ENCODE measurements at regions not wholly inside any gene's neighbourhood (a gene's known extent, or its start where the extent isn't known, plus 50 kb on each side); places are given as distances from the start of the nearest gene placed in this dataset.

DNA sequence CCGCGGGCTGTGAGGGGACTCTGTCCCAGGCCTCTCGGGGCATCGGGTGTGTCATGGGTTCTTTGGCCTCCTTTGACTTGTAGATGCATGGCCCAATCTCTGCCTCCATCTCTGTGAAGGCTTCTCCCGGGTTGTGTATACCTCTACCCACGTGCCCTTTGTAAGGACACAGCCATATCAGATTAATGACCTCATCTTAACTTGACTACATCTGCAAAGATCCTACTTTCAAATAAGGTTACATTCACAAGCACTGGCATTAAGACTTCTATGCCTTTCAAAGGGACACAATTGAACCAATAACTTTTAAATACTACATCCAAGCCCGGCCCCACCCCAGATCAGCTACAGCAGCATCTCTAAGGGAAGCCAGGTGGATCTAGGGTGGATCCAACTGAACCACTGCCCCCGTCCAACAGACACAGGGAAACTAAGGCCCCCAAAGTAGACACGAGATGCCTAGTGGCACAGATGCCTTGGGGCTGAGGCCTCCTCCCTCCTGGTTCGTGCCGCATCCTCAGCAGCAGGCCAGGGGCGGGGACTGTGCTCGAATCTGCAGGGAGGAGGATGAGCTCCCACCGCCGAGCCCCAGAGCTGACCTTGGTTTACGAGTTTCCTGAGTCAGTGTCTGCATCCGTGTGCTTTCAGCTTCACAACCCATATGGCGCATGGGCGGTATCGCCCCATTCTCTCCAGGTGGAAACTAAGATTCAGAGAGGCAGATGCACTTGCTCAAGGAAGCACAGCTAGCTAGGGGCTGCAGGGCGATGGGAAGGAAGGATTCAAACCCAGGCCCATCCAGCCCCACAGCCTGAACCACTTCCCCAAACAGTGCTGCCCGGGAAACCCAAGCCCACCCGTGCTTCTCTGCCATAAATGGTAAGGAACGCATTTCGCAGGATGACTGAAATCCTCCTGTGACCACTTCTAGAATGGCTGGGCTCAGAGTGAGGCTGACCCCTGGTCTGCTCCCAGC, 353.3 kb downstream of the C16orf95 start:
- DNase-seq: no peak

DNA sequence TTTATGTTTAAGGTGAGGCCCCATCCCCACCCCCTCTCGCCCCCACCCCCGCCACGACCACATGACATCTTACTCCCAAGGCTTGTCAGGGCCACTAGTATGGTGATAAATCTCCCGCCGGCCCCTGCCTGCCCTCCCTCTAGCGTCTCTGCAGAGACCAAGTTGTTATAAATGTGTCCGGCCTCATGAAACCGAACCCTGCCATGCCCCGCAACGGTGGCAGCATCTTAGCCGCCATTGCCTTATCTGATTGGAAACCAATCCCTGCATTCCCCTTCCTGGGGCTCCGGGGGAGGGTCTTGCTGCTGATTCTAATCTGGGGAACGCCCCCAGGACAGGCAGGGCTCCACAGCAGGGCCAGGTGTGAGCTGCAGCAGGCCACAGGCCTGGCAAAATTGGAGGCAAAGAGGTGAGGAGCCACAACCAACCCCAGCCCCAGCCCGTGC, 352.4 kb downstream of the C16orf95 start:
- no peak for DNase-seq

DNA sequence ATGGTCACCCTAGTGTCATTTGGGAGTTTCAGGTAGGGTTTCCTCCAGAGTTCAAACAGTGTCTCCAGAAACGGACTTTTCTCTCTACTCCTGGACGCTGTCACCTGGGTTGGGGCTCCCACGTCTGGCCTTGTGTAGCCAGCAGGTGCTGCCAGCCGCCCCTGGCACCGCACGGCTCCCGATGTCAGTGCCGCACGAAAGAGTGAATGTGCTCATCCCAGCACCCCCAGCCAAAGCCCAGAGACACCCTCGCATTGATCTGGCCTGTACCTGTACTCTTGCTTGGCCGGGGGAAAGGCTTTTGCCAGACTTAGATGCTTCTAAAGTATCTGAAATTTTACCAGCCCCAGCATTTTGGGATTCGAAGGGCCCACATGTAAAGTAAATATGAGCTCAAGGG, 351.9 kb downstream of the C16orf95 start:
- DNase-seq: no peak

DNA sequence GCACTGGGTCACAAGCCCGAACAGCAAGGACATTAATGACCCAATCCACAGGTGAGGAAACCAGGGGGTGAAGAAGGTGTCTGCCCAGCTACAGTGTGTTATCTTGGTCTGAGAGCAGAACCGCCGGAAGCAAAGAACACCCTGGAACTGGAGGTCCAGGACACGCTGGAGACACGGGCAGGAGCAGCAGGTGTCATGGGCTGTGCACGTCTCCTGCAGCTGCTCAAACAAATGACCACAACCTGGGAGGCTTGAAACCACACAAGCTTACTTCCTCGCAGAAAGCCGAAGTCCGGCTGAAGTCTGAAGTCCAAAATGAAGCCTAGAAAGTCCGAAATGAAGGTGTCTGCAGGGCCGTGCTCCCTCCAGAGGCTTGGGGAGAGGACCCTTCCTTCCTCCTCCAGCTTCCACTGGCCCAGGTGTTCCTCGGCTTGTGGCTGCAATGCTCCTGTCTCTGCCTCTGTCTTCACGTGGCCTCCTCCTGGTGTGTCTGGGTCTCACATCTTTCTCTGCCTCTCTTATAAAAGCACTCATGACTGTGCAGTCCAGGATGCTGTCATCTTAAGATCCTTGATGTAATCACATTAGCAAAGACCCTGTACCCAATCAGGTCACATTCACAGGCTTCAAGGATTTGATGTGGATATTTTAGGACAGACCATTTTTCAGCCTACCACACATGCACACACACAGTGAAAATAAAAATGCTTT, 351.2 kb downstream of the C16orf95 start:
- no peak for DNase-seq

DNA sequence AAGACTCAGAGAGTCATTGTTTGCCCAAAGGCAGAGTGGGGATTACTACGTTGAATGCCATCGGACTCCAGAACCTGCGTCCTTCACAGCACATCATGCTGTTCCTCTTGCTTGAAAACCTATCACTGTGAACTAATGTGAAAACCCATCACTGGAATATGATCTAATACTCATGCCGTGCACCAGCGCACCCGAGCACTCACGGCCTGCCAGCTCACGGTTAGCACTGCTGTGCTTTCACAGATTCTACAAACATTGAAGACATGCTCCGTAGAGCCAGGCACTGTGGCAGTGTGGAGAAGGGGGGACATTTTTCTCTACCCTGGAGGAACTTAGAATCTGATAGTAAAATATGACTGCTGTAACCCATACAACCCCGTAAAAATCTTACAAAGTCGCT, 350.4 kb downstream of the C16orf95 start:
- no peak for DNase-seq

DNA sequence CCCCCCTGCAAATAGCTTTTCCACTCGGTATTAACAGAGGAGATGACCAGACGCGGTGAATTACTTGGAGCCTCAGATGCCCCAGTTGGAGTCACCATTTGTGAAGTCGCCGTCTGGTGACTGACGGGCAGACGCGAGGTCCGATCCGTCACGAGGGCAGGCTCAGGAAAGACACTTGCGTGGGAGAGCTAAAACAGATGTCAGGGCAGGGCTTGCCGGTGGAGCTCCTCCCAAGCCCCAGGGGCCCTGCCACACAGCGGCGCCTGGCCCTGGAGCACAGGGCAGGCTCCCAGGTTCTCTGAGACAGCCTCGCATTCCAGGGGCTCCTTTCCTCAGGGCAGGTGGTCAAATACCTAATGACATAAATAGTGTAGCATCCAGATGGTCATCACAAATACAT, 348.3 kb downstream of the C16orf95 start:
- no peak for DNase-seq

DNA sequence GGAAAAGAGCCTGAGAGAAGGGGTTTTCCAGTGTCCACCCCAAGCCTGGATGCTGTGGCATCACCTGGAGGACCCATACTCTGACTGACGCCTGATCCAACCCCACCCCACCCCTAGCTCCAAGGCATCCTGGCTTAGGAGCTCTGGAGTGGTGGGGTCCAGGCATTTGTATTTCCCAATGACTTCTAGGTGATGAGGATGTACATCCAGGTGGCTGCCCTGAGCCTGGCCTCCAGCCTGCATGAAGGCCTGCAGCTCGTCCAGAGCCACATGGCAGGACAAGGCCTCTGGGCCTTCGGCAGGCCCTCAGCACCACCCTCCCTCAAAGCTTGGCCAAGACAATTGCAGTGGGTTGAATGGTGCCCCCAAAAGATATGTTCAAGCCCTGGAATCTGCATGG, 347.5 kb downstream of the C16orf95 start:
- no peak for DNase-seq

DNA sequence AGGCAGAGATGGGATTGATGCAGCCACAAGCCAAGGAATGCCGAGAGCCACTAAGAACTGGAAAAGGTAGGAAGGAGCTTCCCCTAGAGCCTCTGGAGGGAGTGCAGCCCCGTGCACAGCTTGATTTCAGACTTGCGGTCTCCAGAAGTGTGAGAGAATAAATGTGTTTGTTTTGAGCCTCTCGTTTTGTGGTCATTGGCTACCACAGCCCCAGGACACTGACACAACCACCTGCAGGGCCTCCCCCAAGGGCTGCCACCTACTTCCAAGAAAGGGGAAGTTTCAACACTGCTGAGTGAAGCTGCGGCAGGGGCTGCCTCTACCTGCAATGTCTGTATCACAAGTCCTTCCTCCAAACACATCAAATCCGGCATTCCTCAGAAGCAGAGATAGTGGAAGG, 346.9 kb downstream of the C16orf95 start:
- no peak for DNase-seq

DNA sequence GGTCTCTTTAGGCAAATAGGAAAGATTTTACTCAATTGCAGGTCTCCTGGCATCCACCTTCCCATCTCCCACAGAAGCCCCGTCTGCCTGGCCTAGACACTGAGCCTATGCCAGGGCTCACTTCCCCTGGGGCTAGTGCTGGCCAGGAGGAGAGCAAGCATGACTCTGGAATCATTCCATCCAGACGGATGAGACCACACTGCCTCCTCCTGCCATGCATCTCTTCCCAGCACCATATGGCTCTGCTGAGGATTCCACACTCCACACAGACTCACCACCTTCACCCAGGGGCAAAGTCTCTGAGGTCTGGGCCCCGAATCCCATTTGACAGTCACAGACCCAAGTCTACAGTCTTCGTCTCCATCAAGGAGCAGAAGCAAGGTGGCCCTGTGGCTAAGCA, 346.5 kb downstream of the C16orf95 start:
- no peak for DNase-seq

DNA sequence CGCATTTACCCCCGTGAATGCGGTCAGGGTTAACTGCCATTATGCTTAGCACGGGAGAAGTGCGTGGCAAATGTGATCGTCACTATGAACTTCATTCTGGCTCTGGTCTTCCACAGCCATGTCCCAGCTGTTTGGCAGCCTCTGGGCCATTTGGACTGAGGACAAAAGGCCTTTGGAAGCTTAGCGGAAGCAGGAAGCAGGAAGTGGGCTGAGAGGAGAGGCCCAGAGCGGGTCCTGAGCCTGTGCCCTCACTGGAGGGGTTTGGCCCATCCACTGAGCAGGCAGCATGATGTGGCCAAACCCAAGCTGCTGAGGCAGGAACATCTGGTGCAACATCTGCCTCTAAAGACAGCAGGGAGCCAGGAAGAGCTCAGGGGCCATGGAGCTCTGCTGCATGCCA, 345.9 kb downstream of the C16orf95 start:
- no peak for DNase-seq

DNA sequence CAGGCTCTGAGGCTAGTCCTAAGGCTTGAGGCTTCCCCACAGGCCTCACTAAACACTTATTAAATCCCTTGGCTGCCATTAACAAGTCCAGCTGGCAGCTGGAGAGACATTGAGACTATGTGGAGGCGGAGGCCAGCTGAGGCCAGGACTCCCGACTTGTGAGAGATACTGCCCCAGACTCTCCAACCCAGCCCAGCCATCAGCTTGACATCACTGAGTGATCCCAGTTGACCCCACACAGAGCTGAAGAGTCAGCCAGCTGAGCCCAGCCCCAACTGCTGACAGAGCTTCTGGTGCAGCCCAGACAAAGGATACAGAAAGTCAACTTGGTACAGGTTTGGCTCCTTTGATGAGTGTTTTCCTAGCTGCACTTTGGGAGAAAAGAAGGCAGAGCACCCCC, 343.1 kb downstream of the C16orf95 start:
- no peak for DNase-seq

DNA sequence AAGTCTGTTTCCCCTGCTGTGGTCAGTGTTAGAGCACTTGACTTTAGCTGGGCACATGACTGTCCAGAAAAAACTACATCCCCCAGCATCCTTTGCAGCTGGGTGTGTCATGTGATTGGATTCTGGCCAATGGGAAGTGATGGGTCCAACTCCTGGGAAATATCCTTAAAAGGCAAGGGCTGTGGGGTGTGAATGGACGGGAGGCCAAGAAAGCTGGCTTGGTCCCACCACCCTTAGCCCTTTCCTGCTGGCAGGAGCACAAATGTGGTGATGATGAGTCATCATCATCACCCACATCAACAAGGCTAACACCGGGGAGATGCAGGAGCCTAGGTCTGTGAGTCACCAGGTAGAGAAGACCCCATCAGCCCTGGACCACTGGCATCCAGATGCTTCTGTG, 341.7 kb downstream of the C16orf95 start:
- peak; percentile 96 for DNase-seq

DNA sequence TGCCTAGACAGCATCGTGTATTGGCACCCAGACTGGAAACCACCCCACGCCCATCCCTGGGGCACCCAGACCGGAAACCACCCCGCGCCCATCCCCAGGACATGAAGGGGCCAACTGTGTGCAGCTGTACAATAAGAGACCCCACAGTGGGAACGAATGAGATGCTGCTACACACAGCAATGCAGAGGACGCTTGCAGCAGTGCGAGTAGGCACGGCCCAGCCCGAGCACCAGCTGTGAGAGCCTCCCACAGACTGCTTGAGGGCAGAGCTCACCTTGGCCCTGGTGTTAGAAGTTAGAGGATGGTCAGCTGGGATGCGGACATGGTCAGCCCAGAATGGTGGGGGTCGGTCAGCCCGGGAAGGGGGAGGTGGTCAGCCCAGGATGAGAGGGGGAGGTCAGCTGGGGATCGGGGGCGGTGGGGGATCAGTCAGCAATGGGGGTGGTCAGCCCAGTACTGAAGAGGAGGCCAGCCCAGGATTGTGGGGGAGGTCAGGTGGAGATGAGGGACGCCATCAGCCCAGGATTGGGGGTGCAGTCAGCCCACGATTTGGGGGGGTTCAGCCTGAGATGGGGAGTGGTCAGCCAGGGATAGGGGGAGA, 340.0 kb downstream of the C16orf95 start:
- no peak for DNase-seq

DNA sequence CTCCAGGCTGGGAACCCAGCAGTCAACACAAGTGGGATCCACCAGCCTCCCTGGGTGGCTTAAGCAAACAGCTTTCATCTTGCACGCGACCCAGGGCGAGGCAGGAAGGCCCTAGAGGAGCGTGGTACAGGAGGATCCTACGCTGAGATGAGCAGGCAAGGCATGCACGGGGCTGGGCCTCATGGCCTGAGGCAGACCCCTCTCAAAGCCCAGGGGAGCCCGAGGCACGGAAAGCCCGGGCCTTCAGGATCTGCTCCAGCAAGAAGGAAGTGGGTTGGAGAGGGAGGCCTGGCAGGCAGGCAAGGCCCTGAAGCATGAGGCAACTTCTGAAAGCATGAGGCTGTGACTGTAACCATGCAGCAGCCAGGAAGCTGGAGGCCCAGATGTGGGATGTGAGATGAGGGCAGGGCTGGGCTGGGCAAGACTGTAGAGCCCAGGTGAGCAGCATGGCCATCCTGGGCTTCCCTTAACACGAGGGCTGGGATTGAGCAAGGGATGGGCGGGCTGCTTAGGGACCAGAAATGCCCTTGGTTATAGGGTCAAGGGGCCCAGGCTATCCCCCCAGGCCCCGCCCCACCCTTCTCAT, 338.7 kb downstream of the C16orf95 start:
- no peak for DNase-seq

DNA sequence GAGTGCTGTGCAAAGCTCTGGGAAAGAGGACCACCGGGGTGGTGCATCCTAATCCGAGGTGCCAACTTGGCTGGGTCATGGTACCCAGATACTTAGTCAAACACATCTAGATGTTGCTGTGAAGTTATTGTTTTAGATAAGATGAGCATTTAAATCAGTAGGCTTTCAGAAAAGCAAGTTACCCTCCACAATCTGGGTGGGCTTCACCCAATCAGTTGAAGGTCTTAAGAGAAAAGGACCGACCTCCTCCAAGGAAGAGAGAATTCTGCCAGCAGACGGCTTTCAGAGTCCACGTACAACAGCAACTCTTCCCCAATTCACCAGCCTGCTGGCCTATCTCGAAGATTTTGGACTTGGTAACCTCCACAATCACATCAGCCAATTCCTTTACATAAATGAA, 338.1 kb downstream of the C16orf95 start:
- no peak for DNase-seq

DNA sequence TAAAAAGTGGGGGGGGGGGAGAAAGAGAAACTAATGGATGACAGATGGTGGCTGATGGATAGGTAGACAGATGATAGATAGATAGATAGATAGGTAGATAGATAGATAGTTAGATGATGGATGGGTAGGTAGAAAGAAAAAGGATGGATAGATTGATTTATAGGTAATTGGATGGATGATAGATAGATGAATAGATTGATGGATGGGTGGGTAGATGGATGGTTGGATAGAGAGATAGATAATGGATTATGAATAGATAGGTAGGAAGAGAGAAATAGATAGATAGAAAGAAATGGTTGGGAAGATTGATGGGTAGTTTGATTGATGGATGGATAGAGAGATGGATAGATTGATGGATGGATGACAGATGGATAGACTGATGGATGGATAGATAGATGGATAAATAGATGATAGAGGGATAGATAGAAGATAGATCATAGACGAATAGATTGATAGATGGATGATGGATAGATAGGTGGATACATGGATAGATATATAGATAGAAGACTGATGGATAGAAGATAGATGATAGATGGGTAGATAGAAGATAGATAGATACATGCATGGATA, 337.1 kb downstream of the C16orf95 start:
- DNase-seq: no peak

DNA sequence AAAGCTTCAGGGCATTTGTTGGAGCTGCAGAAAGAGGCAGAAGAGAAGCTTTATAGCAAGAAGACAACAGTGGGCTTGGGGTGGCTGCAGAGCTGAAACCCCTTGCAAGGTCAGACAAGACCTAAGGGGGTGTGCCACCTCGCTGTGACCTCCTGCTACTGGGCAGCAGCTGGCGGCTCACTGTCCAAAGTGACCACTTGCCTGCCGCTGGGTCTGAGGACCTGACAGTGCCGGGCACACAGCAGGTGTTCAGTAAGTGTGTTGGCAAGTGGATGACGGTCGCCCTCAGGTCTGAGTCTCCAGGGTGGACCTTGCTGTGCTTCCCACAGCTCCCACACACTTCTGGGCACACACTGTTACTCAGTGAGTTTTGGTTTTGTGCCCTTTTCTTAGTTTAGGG, 336.5 kb downstream of the C16orf95 start:
- no peak for DNase-seq

DNA sequence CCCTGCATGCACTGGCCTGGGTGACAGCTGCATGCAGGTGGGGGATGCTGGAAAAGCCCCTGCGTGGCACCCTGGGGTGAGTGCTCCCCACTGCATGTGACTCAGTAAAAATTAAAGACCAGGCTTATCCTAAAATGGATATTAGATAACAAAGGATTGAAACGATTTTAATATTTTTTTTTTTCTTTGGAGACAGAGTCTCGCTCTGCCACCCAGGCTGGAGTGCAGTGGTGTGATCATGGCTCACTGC, 334.9 kb downstream of the C16orf95 start:
- no peak for DNase-seq

DNA sequence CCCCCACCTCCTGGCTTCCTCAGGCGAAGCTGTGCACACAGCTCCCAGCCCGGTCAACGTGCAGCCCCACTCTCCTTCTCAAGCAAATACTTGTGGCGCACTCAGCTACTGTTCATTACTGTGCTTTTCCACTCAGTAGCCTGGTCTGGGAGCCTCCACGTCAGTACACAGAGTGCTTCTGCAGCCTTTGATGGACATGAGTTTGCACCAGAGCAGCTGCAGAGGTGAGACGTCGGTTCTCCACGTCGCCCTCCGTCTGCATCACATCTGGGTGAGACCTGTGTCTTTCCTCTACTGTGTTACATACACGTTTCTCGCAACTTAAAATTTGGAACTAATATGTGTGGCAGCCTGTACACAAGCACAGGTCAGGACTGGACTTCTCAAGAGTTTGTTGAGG, 334.3 kb downstream of the C16orf95 start:
- no peak for DNase-seq

DNA sequence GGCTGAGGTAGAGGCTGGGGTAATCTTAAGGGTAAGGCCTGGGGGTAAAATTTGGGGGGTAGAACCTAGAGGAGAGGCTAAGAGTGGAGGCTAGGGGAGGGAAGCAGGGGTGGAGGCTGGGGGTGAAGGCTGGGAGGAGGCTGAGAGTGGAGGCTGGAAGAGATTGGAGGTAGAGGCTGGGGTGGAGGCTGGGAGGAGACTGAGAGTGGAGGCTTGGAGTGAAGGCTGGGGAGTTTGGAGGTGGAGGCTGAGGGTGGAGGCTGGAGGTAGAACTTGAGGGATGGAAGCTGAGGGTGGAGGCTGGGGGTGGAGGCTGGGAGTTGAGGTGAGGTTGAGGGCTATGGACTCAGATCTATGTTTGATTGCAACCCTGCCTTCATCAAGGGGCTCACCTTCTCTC, 333.6 kb downstream of the C16orf95 start:
- no peak for DNase-seq

DNA sequence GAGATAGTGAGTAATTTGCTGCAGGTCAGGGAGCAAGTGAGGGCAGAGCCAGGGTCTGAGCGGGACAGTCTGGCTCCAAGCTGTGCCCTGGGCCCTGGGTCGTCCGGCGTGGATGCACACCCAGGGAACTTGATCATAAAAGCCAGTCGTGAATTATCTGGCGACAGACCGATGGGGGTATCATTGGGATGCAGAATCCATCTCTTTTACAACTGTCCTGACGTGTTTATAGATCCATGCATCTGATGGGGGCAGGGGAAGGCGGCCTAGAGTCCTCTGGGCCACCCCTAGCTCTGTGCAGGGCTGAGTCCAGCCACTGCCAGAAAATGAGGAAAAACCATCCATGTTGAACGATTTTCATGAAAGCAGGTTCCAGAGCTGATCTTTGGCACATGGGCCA, 332.8 kb downstream of the C16orf95 start:
- DNase-seq: no peak

DNA sequence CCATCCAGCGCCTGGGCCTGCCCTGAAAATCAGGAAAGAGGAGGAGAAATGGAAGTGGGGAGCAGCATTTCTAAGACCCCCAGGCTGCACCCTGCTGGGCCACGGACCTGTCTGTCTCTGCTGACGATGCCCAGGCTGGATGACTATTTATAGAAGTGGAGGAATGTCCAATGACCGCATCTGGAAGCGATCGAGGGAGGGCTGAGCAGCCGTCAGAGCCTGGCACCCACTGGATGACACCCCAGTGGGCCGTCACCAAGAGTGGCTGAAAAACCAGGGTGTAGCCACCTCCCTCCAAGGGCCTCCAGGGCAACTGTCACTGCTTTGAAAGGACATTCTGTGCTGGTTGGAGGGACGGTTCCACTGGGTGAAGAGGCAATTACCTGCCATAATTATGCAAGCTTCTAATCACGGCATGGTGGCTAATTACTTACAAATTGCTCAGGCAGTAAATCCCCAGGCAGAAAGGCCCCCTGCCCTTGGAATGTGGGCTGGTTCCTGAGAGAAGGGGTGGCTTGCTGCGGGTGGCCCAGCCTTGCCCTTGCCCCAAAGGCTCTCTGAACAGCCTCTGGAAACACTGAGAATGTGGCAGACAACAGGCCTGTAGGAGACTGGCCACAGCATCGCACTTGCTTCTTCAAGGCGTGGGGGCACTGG, 332.1 kb downstream of the C16orf95 start:
- peak; percentile 31 for DNase-seq

DNA sequence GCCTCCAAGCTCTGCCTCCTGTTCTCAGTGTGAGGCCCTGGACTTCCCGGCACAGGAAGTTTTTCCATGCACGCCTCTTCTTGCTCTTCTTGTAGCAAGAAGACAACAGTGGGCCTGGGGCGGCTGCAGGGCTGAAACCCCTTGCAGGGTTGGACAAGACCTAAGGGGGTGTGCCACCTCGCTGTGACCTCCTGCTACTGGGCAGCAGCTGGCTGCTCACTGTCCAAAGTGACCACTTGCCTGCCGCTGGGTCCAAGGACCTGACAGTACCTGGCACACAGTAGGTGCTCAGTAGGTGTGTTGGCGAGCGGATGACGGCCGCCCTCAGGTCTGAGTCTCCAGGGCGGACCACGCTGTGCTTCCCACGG, 331.6 kb downstream of the C16orf95 start:
- DNase-seq: no peak

Data from fibroblast of upper back skin (primary cell).